GM19023 (cell line): ENCODE measurements at regions not wholly inside any gene's neighbourhood (a gene's known extent, or its start where the extent isn't known, plus 50 kb on each side); places are given as distances from the start of the nearest gene placed in this dataset.
"Not testable (repeated sequence)": the region's sequence is repeated elsewhere in the genome, so short reads cannot be mapped to it uniquely, and the experiment has no call there.

Experiments
- ATAC-seq: cut with Tn5 transposase; IDR thresholded peaks from one replicate; pipeline ENCODE4 v1.9.1; 2021; ENCODE audit warnings: mild to moderate bottlenecking, moderate library complexity; ENCODE audit not compliant: unreplicated experiment

- ATAC-seq = no peak
These were observed 90.9 kb upstream of the ID2 start for GRCh38 chr2:8590938-8591337.

GRCh38 chr2:8592736-8593135, 89.1 kb upstream of the ID2 start:
- ATAC-seq = no peak

DNA sequence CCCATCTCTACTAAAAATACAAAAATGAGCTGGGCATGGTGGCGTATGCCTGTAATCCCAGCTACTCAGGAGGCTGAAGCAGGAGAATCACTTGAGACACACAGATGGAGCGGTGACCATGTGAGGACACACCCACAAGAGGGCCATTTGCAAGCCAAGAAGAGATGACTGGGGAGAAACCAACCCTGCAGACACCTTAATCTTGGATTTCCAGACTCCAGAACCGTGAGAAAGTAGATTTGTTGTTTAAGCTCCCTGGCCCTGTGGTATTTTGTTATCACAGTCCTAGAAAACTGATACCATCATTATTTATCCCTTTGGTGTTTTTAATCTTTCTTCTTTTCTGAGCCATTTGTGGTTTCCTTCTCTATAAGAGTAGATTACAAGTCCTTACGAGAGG, 88.6 kb upstream of the ID2 start:
- no peak for ATAC-seq

DNA sequence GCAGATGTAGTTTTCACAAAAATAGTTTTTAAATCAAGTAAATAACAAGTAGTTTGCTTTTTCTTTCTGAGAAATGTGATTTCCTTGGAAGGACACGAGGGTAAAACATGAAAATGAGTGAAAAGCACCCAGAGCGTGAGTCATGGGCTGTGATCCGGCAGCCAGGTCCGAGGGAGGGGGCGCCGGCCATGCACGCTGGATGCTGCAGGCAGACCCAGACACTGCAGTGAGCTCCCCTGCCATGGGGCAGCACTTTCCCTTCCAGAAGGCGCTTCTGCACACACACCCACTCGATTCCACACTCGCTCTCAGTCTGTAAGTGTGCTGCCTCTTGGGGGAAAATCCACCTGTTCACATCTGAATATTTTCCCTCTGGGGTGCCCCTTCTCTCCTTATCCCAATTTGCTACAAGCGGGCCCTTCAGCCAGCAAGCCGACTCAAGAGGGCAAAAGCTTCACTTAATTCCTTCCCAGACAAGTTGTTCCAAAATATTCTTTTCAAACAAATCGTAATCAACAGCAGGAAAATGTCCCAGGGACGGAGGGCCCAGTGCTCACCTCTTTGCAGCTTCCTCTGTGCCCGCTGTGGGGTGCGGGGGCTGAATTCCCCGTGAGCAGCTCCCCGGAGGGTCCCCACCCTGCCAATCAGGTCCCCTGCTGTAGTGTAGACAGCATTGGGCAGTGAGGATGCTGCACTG, 87.0 kb upstream of the ID2 start:
- no peak for ATAC-seq

- no peak for ATAC-seq
These were observed 86.4 kb upstream of the ID2 start for GRCh38 chr2:8595428-8595805.

DNA sequence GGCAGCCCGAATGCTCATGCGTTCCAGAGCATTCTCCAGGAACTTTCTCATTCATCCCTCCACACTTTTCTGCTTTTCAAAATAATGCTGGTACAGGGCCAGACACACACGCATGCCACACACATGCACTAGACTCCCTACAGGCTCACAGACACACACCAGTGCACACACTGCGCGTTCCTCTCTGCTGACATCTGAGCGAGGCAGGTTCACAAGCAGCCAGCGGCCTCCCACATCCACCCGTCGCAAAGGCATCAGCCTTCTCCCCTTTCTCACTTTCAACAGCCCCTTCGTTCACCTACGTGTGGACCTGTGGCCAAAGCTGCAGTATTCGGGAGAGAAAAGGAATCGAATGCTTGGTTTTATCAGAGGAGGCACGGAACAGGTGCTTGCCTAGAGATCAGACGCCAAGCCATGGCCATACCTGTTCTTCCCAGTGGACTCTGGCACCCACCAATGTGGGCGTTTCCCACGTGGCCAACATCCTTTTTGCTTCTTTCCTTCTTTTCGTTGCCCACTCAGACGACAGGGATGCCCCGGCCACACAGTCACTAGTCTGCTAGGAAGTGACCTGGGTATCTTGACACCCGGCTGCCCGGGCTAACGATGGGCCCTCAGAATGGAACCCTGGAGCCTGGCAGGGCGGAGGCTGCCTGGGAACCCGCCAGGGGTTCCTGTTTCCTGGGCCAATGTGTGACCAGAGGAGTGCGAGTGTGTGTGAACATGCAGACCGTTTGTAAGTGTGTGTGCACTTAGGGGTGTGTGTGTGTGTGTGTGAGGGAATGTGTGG, 85.8 kb upstream of the ID2 start:
- no peak for ATAC-seq

DNA sequence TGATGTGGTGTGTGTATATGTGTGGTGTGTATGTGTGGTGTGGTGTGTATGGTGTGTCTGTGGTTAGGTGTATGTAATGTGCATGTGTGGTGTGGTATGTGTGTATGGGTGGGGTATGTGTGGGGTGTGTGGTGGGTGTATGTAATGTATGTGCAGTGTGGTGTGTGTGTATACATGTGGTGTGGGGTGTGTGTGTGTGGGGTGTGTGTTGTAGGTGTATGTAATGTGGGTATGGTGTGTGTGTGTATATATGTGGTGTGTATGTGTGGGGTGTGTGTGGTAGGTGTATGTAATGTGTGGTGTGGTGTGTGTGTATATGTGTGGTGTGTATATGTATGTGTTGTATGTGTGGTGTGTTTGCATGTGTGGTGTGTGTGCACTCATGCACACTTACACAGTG, 84.8 kb upstream of the ID2 start:
- no peak for ATAC-seq

GRCh38 chr2:8597559-8598225, 84.2 kb upstream of the ID2 start:
- no peak for ATAC-seq

DNA sequence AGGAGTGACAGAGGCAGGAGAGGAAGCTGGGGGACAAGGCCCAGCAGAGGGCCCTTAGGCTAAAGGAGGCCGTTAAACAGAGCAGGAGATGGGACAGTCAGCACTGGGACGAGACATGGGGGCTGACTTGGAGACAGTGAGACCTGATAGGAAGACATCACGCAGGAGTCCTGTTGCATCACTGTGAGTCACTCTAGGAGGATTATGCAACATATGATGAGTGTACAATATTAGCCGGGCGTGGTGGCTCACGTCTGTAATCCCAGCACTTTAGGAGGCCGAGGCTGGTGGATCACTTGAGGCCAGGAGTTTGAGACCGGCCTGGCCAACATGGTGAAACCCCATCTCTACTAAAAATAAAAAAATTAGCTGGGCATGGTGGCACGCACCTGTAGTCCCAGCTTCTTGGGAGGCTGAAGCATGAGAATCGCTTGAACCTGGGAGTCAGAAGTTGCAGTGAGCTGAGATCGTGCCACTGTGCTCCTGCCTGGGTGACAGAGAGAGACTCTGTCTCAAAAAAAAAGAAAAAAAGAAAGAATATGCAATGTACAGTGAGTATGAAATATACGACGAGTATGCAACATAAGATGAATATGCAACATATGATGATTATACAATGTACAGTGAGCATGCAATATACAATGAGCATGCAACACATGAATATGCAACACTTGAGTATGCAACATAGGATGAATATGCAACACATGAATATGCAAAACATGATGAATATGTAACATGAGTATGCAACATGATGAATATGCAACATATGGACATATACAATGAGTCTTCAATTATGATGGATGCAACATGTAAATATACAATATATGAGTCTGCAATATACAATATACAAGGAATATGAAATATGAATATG, 83.3 kb upstream of the ID2 start:
- ATAC-seq = no peak

DNA sequence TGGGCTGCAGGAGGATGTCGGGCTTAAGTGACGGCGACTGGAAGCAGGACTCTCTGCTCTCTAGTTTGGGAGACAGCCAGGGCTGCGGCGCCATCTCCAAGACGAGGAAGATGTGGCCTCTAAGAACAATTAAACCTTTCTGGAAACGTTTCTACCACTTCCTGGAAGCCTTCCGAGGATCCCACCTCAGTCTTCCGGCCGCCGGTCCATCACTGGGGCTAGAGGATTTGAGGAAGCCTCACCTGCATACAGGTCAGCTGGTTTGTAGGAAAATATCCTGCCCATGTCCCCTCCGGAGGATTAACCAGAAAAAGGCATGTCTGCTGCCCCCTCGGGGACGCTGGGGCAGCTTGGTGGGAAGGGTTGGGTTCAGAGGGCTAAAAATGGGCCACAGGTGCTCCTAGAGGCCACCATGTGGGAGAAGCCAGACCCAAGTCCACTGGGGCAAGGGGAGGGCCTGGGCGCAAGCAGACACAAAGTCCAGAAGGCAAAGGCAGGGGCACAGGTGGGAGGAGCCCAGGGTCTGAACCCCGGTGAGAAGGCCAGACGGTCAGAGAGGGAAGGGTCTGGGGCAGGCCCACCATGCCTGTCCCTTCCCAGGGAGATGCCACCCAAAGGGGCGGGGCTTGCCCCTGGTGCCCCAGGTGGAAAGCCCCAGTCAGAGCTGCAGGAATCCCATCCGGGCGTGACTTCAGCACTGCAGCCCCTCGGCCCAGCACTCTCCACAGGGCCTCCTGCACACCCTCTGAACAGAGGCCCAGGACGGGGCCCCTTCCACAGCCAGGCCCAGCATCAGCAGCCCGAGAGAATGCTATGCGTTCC, 82.2 kb upstream of the ID2 start:
- ATAC-seq = no peak

- no peak for ATAC-seq
These were observed 81.4 kb upstream of the ID2 start for GRCh38 chr2:8600456-8600855.

DNA sequence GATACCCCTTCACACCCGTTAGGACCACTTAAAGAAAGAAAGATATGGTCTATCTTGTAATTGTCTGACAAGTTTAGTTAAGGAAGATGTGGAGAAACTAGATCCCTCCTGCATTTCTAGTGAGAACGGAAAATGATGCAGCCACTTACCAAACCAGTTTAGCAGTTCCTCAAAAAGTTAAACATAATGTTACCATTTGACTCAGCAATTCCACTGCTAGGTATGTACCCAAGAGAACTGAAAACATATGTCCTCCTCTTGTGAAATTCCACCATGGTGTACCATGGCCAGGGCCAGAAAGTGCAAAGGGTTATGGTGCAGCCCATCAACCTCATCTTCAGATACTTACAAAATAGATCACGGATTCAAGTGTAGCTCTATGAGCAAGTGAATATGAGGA, 79.0 kb upstream of the ID2 start:
- no peak for ATAC-seq

DNA sequence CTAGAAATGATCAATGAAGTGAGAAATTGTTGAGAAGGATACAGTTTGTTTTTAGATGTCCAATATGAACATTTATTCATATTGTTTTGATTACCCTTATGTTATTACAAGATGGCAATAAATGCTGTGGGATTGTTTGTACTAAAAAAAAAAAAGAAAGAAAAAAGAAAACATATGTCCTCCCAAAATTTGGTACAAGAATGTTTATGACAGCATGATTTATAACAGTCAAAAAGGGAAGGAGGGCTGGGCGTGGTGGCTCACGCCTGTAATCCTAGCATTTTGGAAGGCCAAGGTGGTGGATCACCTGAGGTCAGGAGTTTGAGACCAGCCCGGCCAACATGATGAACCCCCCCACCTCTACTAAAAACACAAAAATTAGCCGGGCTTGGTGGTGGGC, 78.5 kb upstream of the ID2 start:
- ATAC-seq = not testable (repeated sequence)

DNA sequence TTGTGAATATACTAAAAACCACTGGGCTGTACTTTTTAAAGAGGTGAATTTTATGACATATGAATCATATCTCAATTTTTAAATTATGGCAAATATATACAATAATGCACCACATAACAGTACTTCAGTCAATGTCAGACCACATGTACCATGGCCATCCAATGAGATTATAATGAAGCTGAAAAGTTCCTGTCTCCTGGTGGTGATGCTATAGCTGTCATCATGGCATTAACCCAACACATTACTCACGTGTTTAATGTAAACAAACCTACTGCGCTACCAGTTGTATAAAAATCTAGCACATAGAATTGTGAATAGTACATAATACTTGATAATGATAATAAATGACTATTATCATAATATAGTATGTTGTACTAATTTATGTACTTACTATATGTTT, 77.6 kb upstream of the ID2 start:
- ATAC-seq = no peak

GRCh38 chr2:8605351-8606065, 76.3 kb upstream of the ID2 start:
- ATAC-seq = no peak

GRCh38 chr2:8606226-8606625, 75.6 kb upstream of the ID2 start:
- ATAC-seq = peak; percentile 96

DNA sequence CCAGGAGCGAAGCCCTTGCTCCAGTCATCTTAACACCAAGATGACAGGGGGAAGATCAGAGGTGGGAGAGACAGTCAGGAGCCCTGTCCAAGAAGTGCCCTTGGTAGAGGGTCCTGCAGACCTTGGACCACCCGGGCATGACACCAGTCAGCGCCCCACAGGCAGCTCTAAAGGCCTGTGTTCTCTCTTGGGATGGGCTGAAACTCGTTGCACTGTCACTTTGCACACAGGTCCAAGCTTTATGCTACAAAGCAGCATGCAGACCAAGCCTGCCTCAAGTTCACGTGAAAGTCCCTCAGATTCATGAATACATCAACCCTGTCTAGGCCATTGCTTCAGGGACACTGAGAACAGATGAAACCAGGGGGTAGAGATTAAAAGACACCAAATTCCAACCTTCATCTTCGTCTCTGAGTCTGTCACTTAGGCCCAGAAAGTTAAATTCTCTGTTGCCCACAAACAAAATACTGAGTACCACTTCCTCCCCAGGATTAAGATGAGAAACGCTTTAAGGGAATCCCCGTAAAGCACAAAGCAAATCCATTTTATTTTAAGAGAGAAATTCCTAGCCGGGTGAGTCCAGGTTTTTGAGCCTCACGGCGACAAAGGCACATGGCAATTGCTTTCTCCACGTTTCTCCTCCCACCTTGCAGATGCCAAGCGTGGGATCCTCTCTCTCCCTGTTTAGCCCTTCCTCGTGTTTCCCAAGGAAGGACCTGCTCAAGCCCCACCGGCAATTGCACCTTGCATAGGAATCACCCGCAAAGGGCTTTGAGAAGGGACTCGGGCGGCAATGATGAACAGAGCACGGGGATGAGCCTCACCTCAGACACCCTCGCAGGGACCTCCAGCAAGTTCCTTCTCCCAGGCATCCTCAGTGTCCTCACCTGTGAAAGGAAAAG, 75.0 kb upstream of the ID2 start:
- peak; percentile 15 for ATAC-seq

DNA sequence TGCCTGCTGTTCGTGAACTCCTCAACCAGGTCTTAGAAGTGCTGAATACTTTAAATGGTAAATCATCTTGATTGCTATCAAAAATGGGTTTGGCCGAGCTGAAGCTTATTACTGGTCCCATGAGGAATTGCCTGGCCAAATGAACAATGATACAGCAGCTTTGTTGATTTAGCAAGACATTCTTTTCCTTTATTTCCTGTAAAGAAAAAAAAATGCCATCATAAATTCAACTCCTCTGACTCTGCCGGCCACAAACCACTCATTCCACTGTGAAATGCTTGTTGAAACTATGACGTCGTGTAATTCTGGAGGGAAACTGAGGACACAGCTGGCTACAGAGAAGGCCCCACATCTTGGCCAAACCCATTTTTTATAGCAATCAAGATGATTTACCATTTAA, 74.2 kb upstream of the ID2 start:
- no peak for ATAC-seq
